IMR-90 (cell line): ENCODE measurements at regions not wholly inside any gene's neighbourhood (a gene's known extent, or its start where the extent isn't known, plus 50 kb on each side); places are given as distances from the start of the nearest gene placed in this dataset.

Source experiments
- ATAC-seq: fragments of 200-7000 bp; cut with Tn5 transposase; 2 replicates; pipeline ENCODE4 v1.9.1; 2020; ENCODE audit warnings: low read depth, mild to moderate bottlenecking, moderate library complexity
- BruUV-seq: library from RNA; stranded (reverse); fragments of 400-500 nt; replicated peaks from 2 replicates; lab custom pipeline; 2021; lab: Mats Ljungman, UMichigan
- CTCF ChIA-PET: fragments of 300-600 bp; formaldehyde crosslinking; extraction: SDS; loops from one replicate; lab custom pipeline; 2021; ENCODE audit warnings: antibody characterized with exemption; lab: Yijun Ruan, JAX
- POLR2A ChIA-PET: fragments of 300-600 bp; sonication (Branson Sonifier 250); formaldehyde crosslinking; loops from one replicate; lab custom pipeline; 2022; ENCODE audit warnings: antibody characterized with exemption; ENCODE audit not compliant: unreplicated experiment; lab: Charles Lee
- DNase-seq: peaks from one replicate; pipeline ENCODE4 v3.0.0; 2013
- H2AFZ ChIP-seq: replicated peaks from 2 replicates; pipeline ENCODE3; 2013; ENCODE audit warnings: low read length, mild to moderate bottlenecking; ENCODE audit not compliant: poor library complexity
- H2AK5ac ChIP-seq: 2 replicates; pipeline ENCODE4 v1.6.1; 2013; ENCODE audit warnings: low read depth, low read length, inconsistent platforms
- H2AK9ac ChIP-seq: replicated peaks from 2 replicates; pipeline ENCODE3; 2013; ENCODE audit warnings: mild to moderate bottlenecking, low read depth, low read length, moderate library complexity; ENCODE audit not compliant: poor library complexity
- H2BK120ac ChIP-seq: 2 replicates; pipeline ENCODE4 v1.6.1; 2013; ENCODE audit warnings: low read depth, low read length, inconsistent platforms
- H2BK15ac ChIP-seq: 3 replicates; pipeline ENCODE4 v1.6.1; 2013; ENCODE audit warnings: low read depth, low read length, inconsistent platforms
- H2BK20ac ChIP-seq: 2 replicates; pipeline ENCODE4 v1.6.1; 2013; ENCODE audit warnings: low read depth, mild to moderate bottlenecking, inconsistent platforms, low read length, moderate library complexity
- H2BK5ac ChIP-seq: 2 replicates; pipeline ENCODE4 v1.6.1; 2013; ENCODE audit warnings: mild to moderate bottlenecking, low read depth, low read length, inconsistent platforms; ENCODE audit not compliant: poor library complexity, severe bottlenecking
- H3K14ac ChIP-seq: replicated peaks from 2 replicates; pipeline ENCODE4 v1.6.1; 2013; ENCODE audit warnings: low read depth, low read length, inconsistent platforms
- H3K18ac ChIP-seq: 2 replicates; pipeline ENCODE4 v1.6.1; 2013; ENCODE audit warnings: low read depth, low read length, control low read depth
- H3K23ac ChIP-seq: 2 replicates; pipeline ENCODE4 v1.6.1; 2013; ENCODE audit warnings: low read depth, low read length, inconsistent platforms
- H3K27ac ChIP-seq: 2 replicates; pipeline ENCODE4 v1.5.1; 2013; ENCODE audit warnings: mild to moderate bottlenecking, control low read depth, low read length; ENCODE audit not compliant: insufficient read depth
- H3K27me3 ChIP-seq: 2 replicates; pipeline ENCODE4 v1.6.1; 2013; ENCODE audit warnings: low read length; ENCODE audit not compliant: control insufficient read depth, insufficient read depth
- H3K36me3 ChIP-seq: 2 replicates; pipeline ENCODE4 v1.6.1; 2013; ENCODE audit warnings: low read length, mixed read lengths; ENCODE audit not compliant: control insufficient read depth, insufficient read depth
- H3K4ac ChIP-seq: 2 replicates; pipeline ENCODE4 v1.6.1; 2013; ENCODE audit warnings: low read depth, low read length, inconsistent platforms
- H3K4me1 ChIP-seq: 2 replicates; pipeline ENCODE4 v1.6.1; 2013; ENCODE audit warnings: low read length, mixed read lengths; ENCODE audit not compliant: control insufficient read depth, insufficient read depth
- H3K4me2 ChIP-seq: 2 replicates; pipeline ENCODE4 v1.6.1; 2013; ENCODE audit warnings: low read depth, mild to moderate bottlenecking, control low read depth, low read length, moderate library complexity
- H3K4me3 ChIP-seq: 2 replicates; pipeline ENCODE4 v1.5.1; 2013; ENCODE audit warnings: low read depth, mild to moderate bottlenecking, control low read depth, low read length, moderate library complexity; ENCODE audit not compliant: insufficient read depth
- H3K56ac ChIP-seq: 2 replicates; pipeline ENCODE4 v1.6.1; 2013; ENCODE audit warnings: low read length, inconsistent platforms; ENCODE audit not compliant: insufficient read depth; ENCODE audit errors: extremely low read depth
- H3K79me1 ChIP-seq, 2 experiments: 2 replicates each; pipeline ENCODE4 v1.6.1; 2013; ENCODE audit warnings: low read length in 2 of 2, inconsistent platforms in 1 of 2, low read depth in 1 of 2
- H3K9ac ChIP-seq: 2 replicates; pipeline ENCODE4 v1.6.1; 2013; ENCODE audit warnings: low read depth, low read length, control low read depth
- H3K9me1 ChIP-seq: 2 replicates; pipeline ENCODE4 v1.6.1; 2013; ENCODE audit warnings: low read length, inconsistent platforms; ENCODE audit not compliant: insufficient read depth
- H3K9me3 ChIP-seq: 2 replicates; pipeline ENCODE4 v1.6.1; 2013; ENCODE audit warnings: low read length; ENCODE audit not compliant: control insufficient read depth, insufficient read depth
- H4K20me1 ChIP-seq: 2 replicates; pipeline ENCODE4 v1.6.1; 2013; ENCODE audit warnings: low read length, inconsistent platforms; ENCODE audit not compliant: insufficient read depth
- H4K5ac ChIP-seq: 2 replicates; pipeline ENCODE4 v1.6.1; 2013; ENCODE audit warnings: mild to moderate bottlenecking, low read depth, low read length, control low read depth
- H4K8ac ChIP-seq, 2 experiments: 2 replicates each; pipeline ENCODE4 v1.6.1; 2013; ENCODE audit warnings: low read depth in 2 of 2, low read length in 2 of 2, control low read depth in 1 of 2, inconsistent platforms in 1 of 2
- H4K91ac ChIP-seq: 2 replicates; pipeline ENCODE4 v1.6.1; 2013; ENCODE audit warnings: low read depth, low read length, inconsistent platforms; ENCODE audit not compliant: insufficient read depth
- CEBPB ChIP-seq: IDR thresholded peaks from 2 replicates; pipeline ENCODE4 v1.6.1; 2012; ENCODE audit warnings: low read depth, low read length, improper control_type of control experiment
- CTCF ChIP-seq: conservative IDR thresholded peaks from 2 replicates; pipeline ENCODE4 v1.5.1; 2012; ENCODE audit warnings: mild to moderate bottlenecking, low read depth, low read length, improper control_type of control experiment
- NFE2L2 ChIP-seq: fragments of 150-350 bp; IDR thresholded peaks from 2 replicates; pipeline ENCODE4 v1.6.1; 2016; ENCODE audit warnings: low read depth, mild to moderate bottlenecking, low read length
- POLR2A ChIP-seq: IDR thresholded peaks from 2 replicates; pipeline ENCODE4 v1.6.1; 2012; ENCODE audit warnings: mild to moderate bottlenecking, low read depth, low read length
- WGBS, 2 experiments: methylation state at CpG; one replicate each; pipeline versions ENCODE4 v1.1.5 to v1.1.7; 2013; ENCODE audit warnings: missing lambda C conversion rate in 2 of 2; ENCODE audit not compliant: insufficient read length in 1 of 2; ENCODE audit errors: extremely low coverage in 2 of 2; 5-methylcytosine and 5-hydroxymethylcytosine counted together
- dilution Hi-C: fragments of 300-500 bp; cut with HindIII; formaldehyde crosslinking; loops from one replicate; pipeline ENCODE4 v1.14.3; 2018; ENCODE audit warnings: low sequenced_read_pairs; ENCODE audit not compliant: unreplicated experiment
- in situ Hi-C: fragments of 300-500 bp; cut with MboI; formaldehyde crosslinking; loops from 3 replicates; pipeline ENCODE4 v1.14.3; 2019; ENCODE audit warnings: low sequenced_read_pairs, inconsistent platforms, mixed read lengths
- intact Hi-C: fragments of 100-400 bp; cut with micrococcal nuclease; formaldehyde crosslinking; loops from 2 replicates; pipeline ENCODE4 v1.10.0; 2022

GRCh38 chr1:87939444-87939843 lies 610.8 kb downstream of the LMO4 start:
- no peak overlapping the region for H2BK120ac ChIP-seq
- POLR2A ChIA-PET = no interaction called here
- no peak overlapping the region for H3K4me2 ChIP-seq
- CTCF ChIA-PET = no interaction called here
- no peak overlapping the region for H2BK20ac ChIP-seq
- H3K56ac ChIP-seq = no peak overlapping the region
- no peak overlapping the region for H4K91ac ChIP-seq
- no TSS peak for BruUV-seq
- in situ Hi-C loops = no loop called here
- no peak overlapping the region for H3K18ac ChIP-seq
- no peaks in the 10 kb centered on the region for H3K9me1 ChIP-seq
- no peaks in the 10 kb centered on the region for H3K36me3 ChIP-seq
- H3K27me3 ChIP-seq = no peaks in the 10 kb centered on the region
- TF ChIP-seq POLR2A = no peak
- no peak for TF ChIP-seq CEBPB
- no peak for TF ChIP-seq CTCF
- no peak for TF ChIP-seq NFE2L2
- H3K27ac ChIP-seq = no peak overlapping the region
- DNase-seq (no peak), ATAC-seq (no peak)
- dilution Hi-C loops = no loop called here
- no peak overlapping the region for H3K14ac ChIP-seq
- H3K23ac ChIP-seq = no peak overlapping the region
- no peak overlapping the region for H3K4ac ChIP-seq
- H3K9me3 ChIP-seq = no peaks in the 10 kb centered on the region
- H2BK5ac ChIP-seq = no peak overlapping the region
- intact Hi-C loops = no loop called here
- H4K8ac ChIP-seq = no peak overlapping the region
- H3K4me3 ChIP-seq = no peak overlapping the region
- no peak overlapping the region for H2AK9ac ChIP-seq
- H3K79me1 ChIP-seq = no peaks in the 10 kb centered on the region
- H2AK5ac ChIP-seq = no peak overlapping the region
- H2AFZ ChIP-seq = no peak overlapping the region
- no CpG with 5 or more reads among the region's 2 CpGs for WGBS, 2 experiments
- H3K9ac ChIP-seq = no peak overlapping the region
- no peak overlapping the region for H4K5ac ChIP-seq
- H3K4me1 ChIP-seq = no peaks in the 10 kb centered on the region
- H4K20me1 ChIP-seq = no peaks in the 10 kb centered on the region
- no peak overlapping the region for H2BK15ac ChIP-seq
